Lower lobe of right lung (tissue), 2 donors: ENCODE measurements at regions not wholly inside any gene's neighbourhood (a gene's known extent, or its start where the extent isn't known, plus 50 kb on each side); places are given as distances from the start of the nearest gene placed in this dataset.

Source experiments
- ATAC-seq, 2 donors: fragments of 200-7000 bp; cut with Tn5 transposase; one replicate each; pipeline ENCODE4 v1.9.1; 2020 to 2022; ENCODE audit warnings: mild to moderate bottlenecking in 2 of 2, moderate library complexity in 2 of 2
- DNase-seq: peaks from one replicate; pipeline ENCODE4 v3.0.0-alpha.2; 2020
- H3K27ac ChIP-seq: fragments of 200-600 bp; one replicate; pipeline ENCODE4 v1.8.0; 2022
- H3K27me3 ChIP-seq: fragments of 200-600 bp; one replicate; pipeline ENCODE4 v1.8.0; 2022; ENCODE audit warnings: low read depth
- H3K36me3 ChIP-seq: fragments of 200-600 bp; one replicate; pipeline ENCODE4 v1.8.0; 2022; ENCODE audit warnings: mild to moderate bottlenecking
- H3K4me1 ChIP-seq: fragments of 200-600 bp; one replicate; pipeline ENCODE4 v1.8.0; 2022
- H3K4me3 ChIP-seq: fragments of 200-600 bp; one replicate; pipeline ENCODE4 v1.8.0; 2022; ENCODE audit warnings: mild to moderate bottlenecking
- H3K9me3 ChIP-seq: fragments of 200-600 bp; one replicate; pipeline ENCODE4 v1.8.0; 2022
- intact Hi-C: fragments of 100-400 bp; cut with DNase I; formaldehyde crosslinking; loops from one replicate; pipeline ENCODE4 v1.11.0; 2022
- TF ChIP-seq, protein P1 (sequence below): fragments of 200-600 bp; IDR thresholded peaks from one replicate; pipeline ENCODE4 v1.8.0; 2022; ENCODE audit warnings: antibody characterized with exemption, mild to moderate bottlenecking
- donor health status: DM: no; HTN: yes; CAD: no; lungs with severe emphysema.

GRCh38 chr2:207401338-207401737, 128.4 kb upstream of the CREB1 start:
- no peaks in the 10 kb centered on the region for H3K36me3 ChIP-seq
- H3K27me3 ChIP-seq = no peaks in the 10 kb centered on the region
- intact Hi-C loops = no loop called here
- no peaks in the 10 kb centered on the region for H3K4me1 ChIP-seq
- H3K4me3 ChIP-seq = no peak overlapping the region
- H3K27ac ChIP-seq = no peak overlapping the region
- TF ChIP-seq, protein P1, sequence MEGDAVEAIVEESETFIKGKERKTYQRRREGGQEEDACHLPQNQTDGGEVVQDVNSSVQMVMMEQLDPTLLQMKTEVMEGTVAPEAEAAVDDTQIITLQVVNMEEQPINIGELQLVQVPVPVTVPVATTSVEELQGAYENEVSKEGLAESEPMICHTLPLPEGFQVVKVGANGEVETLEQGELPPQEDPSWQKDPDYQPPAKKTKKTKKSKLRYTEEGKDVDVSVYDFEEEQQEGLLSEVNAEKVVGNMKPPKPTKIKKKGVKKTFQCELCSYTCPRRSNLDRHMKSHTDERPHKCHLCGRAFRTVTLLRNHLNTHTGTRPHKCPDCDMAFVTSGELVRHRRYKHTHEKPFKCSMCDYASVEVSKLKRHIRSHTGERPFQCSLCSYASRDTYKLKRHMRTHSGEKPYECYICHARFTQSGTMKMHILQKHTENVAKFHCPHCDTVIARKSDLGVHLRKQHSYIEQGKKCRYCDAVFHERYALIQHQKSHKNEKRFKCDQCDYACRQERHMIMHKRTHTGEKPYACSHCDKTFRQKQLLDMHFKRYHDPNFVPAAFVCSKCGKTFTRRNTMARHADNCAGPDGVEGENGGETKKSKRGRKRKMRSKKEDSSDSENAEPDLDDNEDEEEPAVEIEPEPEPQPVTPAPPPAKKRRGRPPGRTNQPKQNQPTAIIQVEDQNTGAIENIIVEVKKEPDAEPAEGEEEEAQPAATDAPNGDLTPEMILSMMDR = no peak
- no peak for ATAC-seq
- no peaks in the 10 kb centered on the region for H3K9me3 ChIP-seq
- no peak for DNase-seq

GRCh38 chr2:207403141-207403540, 126.6 kb upstream of the CREB1 start:
- H3K4me1 ChIP-seq = peaks cover 4% of the 10 kb centered on the region
- DNase-seq = no peak
- no peaks in the 10 kb centered on the region for H3K9me3 ChIP-seq
- H3K4me3 ChIP-seq = no peak overlapping the region
- intact Hi-C loops = no loop called here
- H3K27me3 ChIP-seq = no peaks in the 10 kb centered on the region
- no peak for ATAC-seq
- TF ChIP-seq, protein P1 = no peak
- no peak overlapping the region for H3K27ac ChIP-seq
- H3K36me3 ChIP-seq = no peaks in the 10 kb centered on the region

GRCh38 chr2:207403950-207404349, 125.8 kb upstream of the CREB1 start:
- no peak overlapping the region for H3K4me3 ChIP-seq
- no peaks in the 10 kb centered on the region for H3K9me3 ChIP-seq
- DNase-seq = no peak
- no peak for ATAC-seq
- no peak overlapping the region for H3K27ac ChIP-seq
- H3K36me3 ChIP-seq = no peaks in the 10 kb centered on the region
- intact Hi-C loops = no loop called here
- no peaks in the 10 kb centered on the region for H3K27me3 ChIP-seq
- H3K4me1 ChIP-seq = peaks cover 12% of the 10 kb centered on the region
- TF ChIP-seq, protein P1 = no peak

GRCh38 chr2:207405150-207405549, 124.6 kb upstream of the CREB1 start:
- TF ChIP-seq, protein P1 = no peak
- no peaks in the 10 kb centered on the region for H3K36me3 ChIP-seq
- H3K27ac ChIP-seq = no peak overlapping the region
- H3K9me3 ChIP-seq = no peaks in the 10 kb centered on the region
- H3K4me3 ChIP-seq = no peak overlapping the region
- intact Hi-C loops = no loop called here
- no peaks in the 10 kb centered on the region for H3K27me3 ChIP-seq
- peaks cover 12% of the 10 kb centered on the region for H3K4me1 ChIP-seq
- ATAC-seq (no peak), DNase-seq (no peak)

GRCh38 chr2:207408086-207408794, 121.5 kb upstream of the CREB1 start:
- Histone ChIP-seq H3K36me3 (no peaks in the 10 kb centered on the region), H3K9me3 (no peaks in the 10 kb centered on the region), H3K4me1 (peaks cover 12% of the 10 kb centered on the region), H3K27ac (no peak overlapping the region), H3K27me3 (no peaks in the 10 kb centered on the region), H3K4me3 (no peak overlapping the region)
- intact Hi-C loops = no loop called here
- ATAC-seq = peak; percentile 56 to 66
- no peak for DNase-seq
- TF ChIP-seq, protein P1 = no peak
